Loucy (cell line): ENCODE measurements at regions not wholly inside any gene's neighbourhood (a gene's known extent, or its start where the extent isn't known, plus 50 kb on each side); places are given as distances from the start of the nearest gene placed in this dataset.

Experiments
- H2AFZ ChIP-seq: fragments of 200-600 bp; sonication (generic); 2 replicates; pipeline ENCODE4 v1.6.0; 2016; ENCODE audit warnings: antibody characterized with exemption, mild to moderate bottlenecking, low read length, moderate library complexity
- H3F3A ChIP-seq: fragments of 200-600 bp; 2 replicates; pipeline ENCODE4 v1.6.0; 2016; ENCODE audit warnings: antibody characterized with exemption, low read depth, mild to moderate bottlenecking
- H3K27me3 ChIP-seq: fragments of 200-600 bp; sonication (generic); 2 replicates; pipeline ENCODE4 v1.6.1; 2014; ENCODE audit warnings: low read length, mild to moderate bottlenecking; ENCODE audit not compliant: insufficient read depth, poor library complexity, severe bottlenecking
- H3K36me3 ChIP-seq: fragments of 200-600 bp; sonication (generic); 2 replicates; pipeline ENCODE4 v1.6.1; 2016; ENCODE audit warnings: low read length; ENCODE audit not compliant: insufficient read depth
- H3K4me1 ChIP-seq: fragments of 200-600 bp; sonication (generic); 2 replicates; pipeline ENCODE4 v1.5.1; 2014; ENCODE audit warnings: low read length, mild to moderate bottlenecking; ENCODE audit not compliant: insufficient read depth, poor library complexity, severe bottlenecking
- H3K4me2 ChIP-seq: fragments of 200-600 bp; sonication (generic); 2 replicates; pipeline ENCODE4 v1.6.0; 2014; ENCODE audit warnings: antibody characterized with exemption, low read length, low read depth, mild to moderate bottlenecking; ENCODE audit not compliant: poor library complexity, severe bottlenecking
- H3K4me3 ChIP-seq: fragments of 200-600 bp; sonication (generic); 2 replicates; pipeline ENCODE4 v1.5.1; 2014; ENCODE audit warnings: low read length, mild to moderate bottlenecking, mixed read lengths; ENCODE audit not compliant: poor library complexity, severe bottlenecking
- H3K79me2 ChIP-seq: fragments of 200-600 bp; sonication (generic); 2 replicates; pipeline ENCODE4 v1.6.1; 2014; ENCODE audit warnings: low read length; ENCODE audit not compliant: insufficient read depth
- H3K9ac ChIP-seq: fragments of 200-600 bp; sonication (generic); 2 replicates; pipeline ENCODE4 v1.6.0; 2014; ENCODE audit warnings: mild to moderate bottlenecking, low read depth, low read length, moderate library complexity; ENCODE audit not compliant: poor library complexity, severe bottlenecking
- H3K9me2 ChIP-seq: fragments of 200-600 bp; sonication (generic); replicated peaks from 2 replicates; pipeline ENCODE4 v1.6.1; 2016; ENCODE audit warnings: low read depth, low read length, mixed read lengths
- H3K9me3 ChIP-seq: fragments of 200-600 bp; sonication (generic); 2 replicates; pipeline ENCODE4 v1.6.1; 2014; ENCODE audit warnings: mild to moderate bottlenecking, antibody characterized with exemption, low read length, low read depth; ENCODE audit not compliant: insufficient read depth
- H4K20me1 ChIP-seq: fragments of 200-600 bp; sonication (generic); 2 replicates; pipeline ENCODE4 v1.6.0; 2014; ENCODE audit warnings: antibody characterized with exemption, low read length, mild to moderate bottlenecking; ENCODE audit not compliant: insufficient read depth, poor library complexity, severe bottlenecking
- EZH2phosphoT487 ChIP-seq: fragments of 200-600 bp; IDR thresholded peaks from 2 replicates; pipeline ENCODE4 v1.6.1; 2018; ENCODE audit warnings: antibody characterized with exemption, mild to moderate bottlenecking, moderate library complexity, borderline replicate concordance
- TF ChIP-seq, protein P1 (sequence below): fragments of 200-600 bp; sonication (generic); conservative IDR thresholded peaks from 2 replicates; pipeline ENCODE4 v1.5.1; 2014; ENCODE audit warnings: mild to moderate bottlenecking, antibody characterized with exemption, low read length

DNA sequence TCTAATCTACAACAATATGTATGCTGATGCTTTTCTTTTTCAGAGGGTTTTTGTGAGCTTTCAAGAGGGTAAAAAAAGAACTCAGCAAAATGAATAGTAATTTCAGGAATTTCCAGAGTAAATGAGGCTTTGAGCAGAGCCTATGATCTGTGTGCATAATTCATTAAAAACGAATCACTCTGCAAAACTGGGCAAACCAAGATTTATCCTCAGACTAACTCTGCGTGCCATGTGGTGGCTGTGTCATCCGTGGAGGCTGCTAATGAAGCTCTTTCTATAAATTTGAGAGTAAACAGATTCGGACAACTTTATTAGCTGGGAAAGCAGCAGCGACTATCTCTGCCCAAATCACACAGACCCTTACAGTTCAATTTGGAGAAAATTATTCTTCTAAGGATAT lies 83.8 kb downstream of the FOXL1 start:
- peaks cover 10% of the 10 kb centered on the region for H3F3A ChIP-seq
- no peak for TF ChIP-seq EZH2phosphoT487
- TF ChIP-seq, protein P1, sequence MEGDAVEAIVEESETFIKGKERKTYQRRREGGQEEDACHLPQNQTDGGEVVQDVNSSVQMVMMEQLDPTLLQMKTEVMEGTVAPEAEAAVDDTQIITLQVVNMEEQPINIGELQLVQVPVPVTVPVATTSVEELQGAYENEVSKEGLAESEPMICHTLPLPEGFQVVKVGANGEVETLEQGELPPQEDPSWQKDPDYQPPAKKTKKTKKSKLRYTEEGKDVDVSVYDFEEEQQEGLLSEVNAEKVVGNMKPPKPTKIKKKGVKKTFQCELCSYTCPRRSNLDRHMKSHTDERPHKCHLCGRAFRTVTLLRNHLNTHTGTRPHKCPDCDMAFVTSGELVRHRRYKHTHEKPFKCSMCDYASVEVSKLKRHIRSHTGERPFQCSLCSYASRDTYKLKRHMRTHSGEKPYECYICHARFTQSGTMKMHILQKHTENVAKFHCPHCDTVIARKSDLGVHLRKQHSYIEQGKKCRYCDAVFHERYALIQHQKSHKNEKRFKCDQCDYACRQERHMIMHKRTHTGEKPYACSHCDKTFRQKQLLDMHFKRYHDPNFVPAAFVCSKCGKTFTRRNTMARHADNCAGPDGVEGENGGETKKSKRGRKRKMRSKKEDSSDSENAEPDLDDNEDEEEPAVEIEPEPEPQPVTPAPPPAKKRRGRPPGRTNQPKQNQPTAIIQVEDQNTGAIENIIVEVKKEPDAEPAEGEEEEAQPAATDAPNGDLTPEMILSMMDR = no peak
- H3K4me2 ChIP-seq = no peak overlapping the region
- H3K79me2 ChIP-seq = no peaks in the 10 kb centered on the region
- no peaks in the 10 kb centered on the region for H4K20me1 ChIP-seq
- H3K36me3 ChIP-seq = no peaks in the 10 kb centered on the region
- H2AFZ ChIP-seq = no peak overlapping the region
- H3K9ac ChIP-seq = no peak overlapping the region
- H3K27me3 ChIP-seq = no peaks in the 10 kb centered on the region
- no peaks in the 10 kb centered on the region for H3K9me2 ChIP-seq
- no peak overlapping the region for H3K4me3 ChIP-seq
- H3K9me3 ChIP-seq = no peaks in the 10 kb centered on the region
- H3K4me1 ChIP-seq = peaks cover 52% of the 10 kb centered on the region

DNA sequence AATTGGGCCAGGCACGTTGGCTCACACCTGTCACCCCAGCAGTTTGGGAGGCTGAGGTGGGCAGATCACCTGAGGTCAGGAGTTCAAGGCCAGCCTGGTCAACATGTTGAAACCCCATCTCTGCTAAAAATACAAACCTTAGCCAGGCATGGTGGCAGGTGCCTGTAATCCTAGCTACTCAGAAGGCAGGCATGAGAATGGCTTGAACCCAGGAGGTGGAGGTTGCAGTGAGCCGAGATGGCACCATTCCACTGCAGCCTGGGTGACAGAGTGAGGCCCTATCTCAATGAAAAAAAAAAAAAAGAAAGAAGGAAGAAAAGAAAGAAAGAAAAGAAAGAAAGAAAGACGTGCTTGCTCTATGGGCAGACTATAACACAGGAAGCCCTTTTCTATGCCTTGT lies 84.4 kb downstream of the FOXL1 start:
- Histone ChIP-seq H3K27me3 (no peaks in the 10 kb centered on the region), H3F3A (peaks cover 10% of the 10 kb centered on the region), H3K4me2 (no peak overlapping the region), H3K9ac (no peak overlapping the region), H3K9me3 (no peaks in the 10 kb centered on the region), H3K79me2 (no peaks in the 10 kb centered on the region), H3K4me1 (peaks cover 56% of the 10 kb centered on the region), H3K36me3 (no peaks in the 10 kb centered on the region), H3K9me2 (no peaks in the 10 kb centered on the region), H2AFZ (no peak overlapping the region), H3K4me3 (no peak overlapping the region), H4K20me1 (no peaks in the 10 kb centered on the region)
- TF ChIP-seq, protein P1 = no peak
- no peak for TF ChIP-seq EZH2phosphoT487

DNA sequence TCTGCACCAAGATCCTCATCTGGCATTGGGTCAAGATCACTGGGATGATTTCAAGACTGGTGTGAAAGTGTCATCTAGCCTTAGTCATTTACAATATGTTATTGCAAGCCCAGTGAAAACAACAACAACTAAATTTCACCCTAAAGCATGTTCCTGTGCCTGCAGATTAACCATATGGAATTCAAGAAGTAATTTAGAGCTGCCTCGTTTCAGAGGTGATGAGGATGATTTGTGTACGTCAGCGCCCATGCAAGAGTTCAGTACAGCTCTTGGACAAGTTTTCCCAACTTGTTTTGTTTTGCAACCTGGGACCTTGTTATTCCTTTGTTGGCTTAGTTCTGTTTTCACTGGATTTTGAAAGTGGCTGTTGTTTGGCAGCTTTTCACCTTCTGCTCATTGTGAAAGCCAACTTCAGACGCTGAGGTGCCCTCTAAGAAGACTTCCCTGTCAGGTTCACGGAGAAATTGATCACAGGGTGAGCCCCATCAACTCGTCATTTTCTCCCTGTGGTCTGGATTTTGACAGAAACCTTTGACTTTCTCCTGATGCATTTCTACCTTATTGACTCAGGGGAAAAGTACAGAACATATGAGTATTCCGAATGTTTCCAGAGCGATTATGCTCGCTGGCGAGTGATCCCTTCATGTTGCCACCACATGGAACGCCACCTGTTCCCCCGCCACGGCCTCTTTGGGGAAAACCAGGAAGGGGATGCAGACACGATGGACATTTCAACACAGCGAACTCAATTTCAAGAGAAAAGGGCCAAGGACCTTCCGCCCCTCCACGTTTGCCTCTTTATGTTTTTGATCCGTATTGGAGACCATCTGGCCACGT lies 85.6 kb downstream of the FOXL1 start:
- H3K9me2 ChIP-seq = no peaks in the 10 kb centered on the region
- H3K9ac ChIP-seq = peak overlapping the region; percentile 69
- no peaks in the 10 kb centered on the region for H3K27me3 ChIP-seq
- peaks cover 66% of the 10 kb centered on the region for H3K4me1 ChIP-seq
- peak overlapping the region; percentile 63 for H3K4me3 ChIP-seq
- no peaks in the 10 kb centered on the region for H3K9me3 ChIP-seq
- no peaks in the 10 kb centered on the region for H3K79me2 ChIP-seq
- H3K36me3 ChIP-seq = no peaks in the 10 kb centered on the region
- H2AFZ ChIP-seq = no peak overlapping the region
- H4K20me1 ChIP-seq = no peaks in the 10 kb centered on the region
- TF ChIP-seq, protein P1 = no peak
- TF ChIP-seq EZH2phosphoT487 = no peak
- peaks cover 10% of the 10 kb centered on the region for H3F3A ChIP-seq
- peak overlapping the region; percentile 82 for H3K4me2 ChIP-seq
